ENCODE measurements at regions not wholly inside any gene's neighbourhood (a gene's known extent, or its start where the extent isn't known, plus 50 kb on each side); places are given as distances from the start of the nearest gene placed in this dataset.
"Not testable (repeated sequence)": the region's sequence is repeated elsewhere in the genome, so short reads cannot be mapped to it uniquely, and the experiment has no call there.

DNA sequence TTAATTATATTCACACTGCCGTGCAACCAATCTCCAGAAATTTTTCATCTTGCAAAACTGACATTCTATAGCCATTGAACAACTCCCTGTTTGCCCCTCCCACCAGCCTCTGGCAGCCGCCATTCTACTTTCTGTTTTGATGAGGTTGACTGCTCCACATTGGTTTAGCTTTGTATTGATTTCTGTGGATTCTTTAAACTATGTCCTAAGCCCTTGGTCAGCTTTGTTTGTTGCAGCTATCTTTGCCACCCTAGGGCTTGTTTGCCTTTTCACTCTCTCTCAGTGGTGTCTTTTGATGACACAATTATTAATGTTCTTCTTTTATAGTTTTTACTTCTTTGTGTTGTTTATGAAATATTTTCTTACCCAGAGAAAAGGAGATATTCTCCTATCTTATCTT is 152.8 kb upstream of the PLGLB1 start:
- H3K4me3 ChIP-seq (replicated peaks in 1 of 3; ENCODE audit: insufficient read depth in 1 of 3, low read depth in 2 of 3, low read length in 3 of 3); H3K9me3 ChIP-seq (ENCODE audit: low read length); H2AFZ ChIP-seq (ENCODE audit: low read length); FAIRE-seq; H3K9ac ChIP-seq (ENCODE audit: insufficient read depth, low read depth, low read length); in situ Hi-C loops (cut with HindIII; ENCODE audit: extremely low pct_ligation_motif_present, low pct_unique_long_range_greater_than_20kb); H3K27me3 ChIP-seq (ENCODE audit: control insufficient read depth in 1 of 2, insufficient read depth in 2 of 2, low read length in 2 of 2); intact Hi-C loops (cut with micrococcal nuclease; ENCODE audit: unreplicated experiment); CTCF ChIA-PET (ENCODE audit: low intra/inter-chr PET ratio, low total read pairs); POLR2A ChIA-PET; H3K27ac ChIP-seq (ENCODE audit: extremely low read length, insufficient read depth, low read length); H4K20me1 ChIP-seq (ENCODE audit: insufficient read depth, low read length); H3K36me3 ChIP-seq (replicated peaks in 1 of 2; ENCODE audit: control insufficient read depth in 1 of 2, insufficient read depth in 2 of 2, low read length in 2 of 2); BruUV-seq (replicated peaks); H3K4me1 ChIP-seq (ENCODE audit: insufficient read depth, low read length); DNase-seq (ENCODE audit: low spot score); H3K4me2 ChIP-seq (ENCODE audit: low read depth, low read length); H3K79me2 ChIP-seq (ENCODE audit: insufficient read depth, low read length): not testable (repeated sequence)
- ATAC-seq: peak; percentile 65
- 15% methylated on average over 2 of the region's 2 CpGs for WGBS (ENCODE audit: low lambda C conversion rate)

DNA sequence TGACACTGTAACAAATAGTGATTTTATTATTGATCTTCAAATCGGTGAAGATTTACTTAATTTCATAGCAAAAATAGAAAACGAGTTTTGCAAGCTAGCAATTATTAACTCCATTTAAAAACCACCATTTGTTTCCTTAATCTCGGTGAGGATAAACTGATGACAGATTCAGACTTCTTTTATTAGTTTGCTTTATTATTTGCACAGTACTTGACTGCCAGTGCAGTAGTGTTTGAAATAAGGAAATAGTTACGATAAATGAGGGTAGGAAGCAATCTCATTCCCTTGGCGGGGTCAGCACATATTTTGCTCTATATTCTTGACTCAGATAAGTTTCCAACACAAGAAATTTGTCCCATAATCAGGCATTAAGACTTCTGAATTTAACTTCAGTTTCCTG is 161.7 kb upstream of the PLGLB1 start:
- CTCF ChIA-PET (ENCODE audit: low intra/inter-chr PET ratio, low total read pairs): not testable (repeated sequence)

DNA sequence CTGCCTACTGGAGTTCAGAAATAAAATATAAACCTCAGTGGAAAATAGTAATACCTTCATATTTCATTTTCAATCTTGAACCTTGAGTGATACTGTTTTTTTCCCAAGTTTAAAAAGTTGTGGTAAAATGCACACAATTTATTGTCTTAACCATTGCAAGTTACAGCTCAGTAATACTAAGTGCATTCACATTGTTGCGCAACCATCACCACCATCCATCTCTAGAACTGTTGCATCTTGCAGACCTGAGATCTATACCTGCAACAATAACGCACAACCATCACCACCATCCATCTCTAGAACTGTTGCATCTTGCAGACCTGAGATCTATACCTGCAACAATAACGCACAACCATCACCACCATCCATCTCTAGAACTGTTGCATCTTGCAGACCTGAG is 162.6 kb upstream of the PLGLB1 start:
- BruUV-seq (replicated peaks); H3K9ac ChIP-seq (ENCODE audit: insufficient read depth, low read depth, low read length); H3K79me2 ChIP-seq (ENCODE audit: insufficient read depth, low read length); H3K27ac ChIP-seq (ENCODE audit: extremely low read length, insufficient read depth, low read length); H3K4me2 ChIP-seq (ENCODE audit: low read depth, low read length); H4K20me1 ChIP-seq (ENCODE audit: insufficient read depth, low read length); intact Hi-C loops (cut with micrococcal nuclease; ENCODE audit: unreplicated experiment); CTCF ChIA-PET (ENCODE audit: low intra/inter-chr PET ratio, low total read pairs); in situ Hi-C loops (cut with HindIII; ENCODE audit: extremely low pct_ligation_motif_present, low pct_unique_long_range_greater_than_20kb); H3K9me3 ChIP-seq (ENCODE audit: low read length); DNase-seq (ENCODE audit: low spot score); H2AFZ ChIP-seq (ENCODE audit: low read length); H3K4me3 ChIP-seq (replicated peaks in 1 of 3; ENCODE audit: insufficient read depth in 1 of 3, low read depth in 2 of 3, low read length in 3 of 3); H3K36me3 ChIP-seq (replicated peaks in 1 of 2; ENCODE audit: control insufficient read depth in 1 of 2, insufficient read depth in 2 of 2, low read length in 2 of 2); H3K4me1 ChIP-seq (ENCODE audit: insufficient read depth, low read length); H3K27me3 ChIP-seq (ENCODE audit: control insufficient read depth in 1 of 2, insufficient read depth in 2 of 2, low read length in 2 of 2); ATAC-seq; POLR2A ChIA-PET; FAIRE-seq: not testable (repeated sequence)
- WGBS (ENCODE audit: low lambda C conversion rate): 39% methylated on average over 2 of the region's 3 CpGs
- TF ChIP-seq CEBPG (CRISPR knock-in tag; IDR thresholded peaks at IDR 0.05) (peak; percentile 38; the same call in 1 of the 2 replicates), CEBPB (IDR thresholded peaks at IDR 0.05; ENCODE audit: borderline replicate concordance, low read depth, low read length) (peak; percentile 53; the same call in 1 of the 2 replicates)

More for the DNA sequence above, 161.7 kb upstream of the PLGLB1 start:
- H3K4me3 ChIP-seq (replicated peaks in 1 of 3; ENCODE audit: insufficient read depth in 1 of 3, low read depth in 2 of 3, low read length in 3 of 3); H3K27ac ChIP-seq (ENCODE audit: extremely low read length, insufficient read depth, low read length); BruUV-seq (replicated peaks); H3K79me2 ChIP-seq (ENCODE audit: insufficient read depth, low read length); H3K9ac ChIP-seq (ENCODE audit: insufficient read depth, low read depth, low read length); H3K4me1 ChIP-seq (ENCODE audit: insufficient read depth, low read length); in situ Hi-C loops (cut with HindIII; ENCODE audit: extremely low pct_ligation_motif_present, low pct_unique_long_range_greater_than_20kb); H3K27me3 ChIP-seq (ENCODE audit: control insufficient read depth in 1 of 2, insufficient read depth in 2 of 2, low read length in 2 of 2); intact Hi-C loops (cut with micrococcal nuclease; ENCODE audit: unreplicated experiment); H3K36me3 ChIP-seq (replicated peaks in 1 of 2; ENCODE audit: control insufficient read depth in 1 of 2, insufficient read depth in 2 of 2, low read length in 2 of 2); POLR2A ChIA-PET; H3K9me3 ChIP-seq (ENCODE audit: low read length); H2AFZ ChIP-seq (ENCODE audit: low read length); DNase-seq (ENCODE audit: low spot score); ATAC-seq; H3K4me2 ChIP-seq (ENCODE audit: low read depth, low read length); H4K20me1 ChIP-seq (ENCODE audit: insufficient read depth, low read length); FAIRE-seq: not testable (repeated sequence)
- WGBS (ENCODE audit: low lambda C conversion rate): 2% methylated on average over 5 of the region's 5 CpGs

DNA sequence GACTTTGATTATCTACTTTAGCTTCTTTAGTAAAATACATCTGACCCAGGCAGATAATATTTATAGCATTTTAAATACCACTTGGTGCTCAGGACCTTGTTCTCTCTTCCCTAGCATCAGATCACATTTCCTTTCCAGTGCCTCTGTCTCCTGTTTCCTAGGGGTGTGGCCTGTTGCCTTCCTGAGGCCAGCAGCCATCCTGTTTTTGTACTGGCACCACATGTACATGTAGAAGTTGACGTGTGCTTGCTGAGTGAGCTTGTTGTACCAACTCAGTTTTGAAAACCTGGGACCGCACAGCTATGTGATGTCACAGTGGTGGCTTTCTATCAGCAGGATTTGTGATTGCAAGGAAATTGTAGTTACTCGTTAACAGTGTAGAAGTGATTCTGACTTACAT is 167.6 kb upstream of the PLGLB1 start:
- H3K9ac ChIP-seq (ENCODE audit: insufficient read depth, low read depth, low read length); H3K4me3 ChIP-seq (replicated peaks in 1 of 3; ENCODE audit: insufficient read depth in 1 of 3, low read depth in 2 of 3, low read length in 3 of 3); intact Hi-C loops (cut with micrococcal nuclease; ENCODE audit: unreplicated experiment); H3K79me2 ChIP-seq (ENCODE audit: insufficient read depth, low read length); H3K27ac ChIP-seq (ENCODE audit: extremely low read length, insufficient read depth, low read length); BruUV-seq (replicated peaks); H3K9me3 ChIP-seq (ENCODE audit: low read length); in situ Hi-C loops (cut with HindIII; ENCODE audit: extremely low pct_ligation_motif_present, low pct_unique_long_range_greater_than_20kb); H3K27me3 ChIP-seq (ENCODE audit: control insufficient read depth in 1 of 2, insufficient read depth in 2 of 2, low read length in 2 of 2); H2AFZ ChIP-seq (ENCODE audit: low read length); H3K36me3 ChIP-seq (replicated peaks in 1 of 2; ENCODE audit: control insufficient read depth in 1 of 2, insufficient read depth in 2 of 2, low read length in 2 of 2); POLR2A ChIA-PET; H4K20me1 ChIP-seq (ENCODE audit: insufficient read depth, low read length); ATAC-seq; CTCF ChIA-PET (ENCODE audit: low intra/inter-chr PET ratio, low total read pairs); DNase-seq (ENCODE audit: low spot score); H3K4me1 ChIP-seq (ENCODE audit: insufficient read depth, low read length); FAIRE-seq; H3K4me2 ChIP-seq (ENCODE audit: low read depth, low read length): not testable (repeated sequence)
- WGBS (ENCODE audit: low lambda C conversion rate): 44% methylated on average over 1 of the region's 3 CpGs
